GM21619 (cell line): ENCODE measurements at regions not wholly inside any gene's neighbourhood (a gene's known extent, or its start where the extent isn't known, plus 50 kb on each side); places are given as distances from the start of the nearest gene placed in this dataset.
A peak's percentile ranks its signal among the peaks of the same experiment; 100 is the strongest.

ENCODE experiments used
- ATAC-seq: cut with Tn5 transposase; IDR thresholded peaks from one replicate; pipeline ENCODE4 v1.9.1; 2021; ENCODE audit not compliant: unreplicated experiment

- peak; percentile 65 for ATAC-seq
Measured at GRCh38 chrX:20527558-20528011, 260.9 kb upstream of the RPS6KA3 start.

GRCh38 chrX:20527041-20527440 is 260.3 kb upstream of the RPS6KA3 start:
- ATAC-seq: no peak

- ATAC-seq: peak; percentile 51
Measured at GRCh38 chrX:20523626-20524312, 257.1 kb upstream of the RPS6KA3 start.

- no peak for ATAC-seq
Measured at GRCh38 chrX:20522420-20522819, 255.7 kb upstream of the RPS6KA3 start.

GRCh38 chrX:20521222-20521621 is 254.5 kb upstream of the RPS6KA3 start:
- no peak for ATAC-seq

- ATAC-seq: no peak
Measured at GRCh38 chrX:20519826-20520225, 253.1 kb upstream of the RPS6KA3 start.

GRCh38 chrX:20519146-20519545 is 252.4 kb upstream of the RPS6KA3 start:
- no peak for ATAC-seq

GRCh38 chrX:20517565-20517964 is 250.9 kb upstream of the RPS6KA3 start:
- ATAC-seq: no peak

GRCh38 chrX:20515841-20516461 is 249.2 kb upstream of the RPS6KA3 start:
- peak; percentile 99 for ATAC-seq

GRCh38 chrX:20514358-20514757 is 247.6 kb upstream of the RPS6KA3 start:
- ATAC-seq: no peak

GRCh38 chrX:20513185-20513584 is 246.5 kb upstream of the RPS6KA3 start:
- ATAC-seq: no peak

GRCh38 chrX:20511792-20512191 is 245.1 kb upstream of the RPS6KA3 start:
- no peak for ATAC-seq

- ATAC-seq: no peak
Measured at GRCh38 chrX:20507901-20508620, 241.4 kb upstream of the RPS6KA3 start.

- no peak for ATAC-seq
Measured at GRCh38 chrX:20506739-20507138, 240.0 kb upstream of the RPS6KA3 start.

- no peak for ATAC-seq
Measured at GRCh38 chrX:20500949-20501348, 234.2 kb upstream of the RPS6KA3 start.

GRCh38 chrX:20500171-20500865 is 233.6 kb upstream of the RPS6KA3 start:
- ATAC-seq: peak; percentile 93

- ATAC-seq: peak; percentile 20
Measured at GRCh38 chrX:20499763-20500162, 233.1 kb upstream of the RPS6KA3 start.

- no peak for ATAC-seq
Measured at GRCh38 chrX:20498851-20499635, 232.3 kb upstream of the RPS6KA3 start.

GRCh38 chrX:20495575-20495974 is 228.9 kb upstream of the RPS6KA3 start:
- no peak for ATAC-seq

GRCh38 chrX:20488473-20488872 is 221.8 kb upstream of the RPS6KA3 start:
- ATAC-seq: no peak

GRCh38 chrX:20487227-20487626 is 220.5 kb upstream of the RPS6KA3 start:
- ATAC-seq: no peak
